K562 (cell line): ENCODE measurements at regions not wholly inside any gene's neighbourhood (a gene's known extent, or its start where the extent isn't known, plus 50 kb on each side); places are given as distances from the start of the nearest gene placed in this dataset.

Experiments
- HDAC6 ChIP-seq: IDR thresholded peaks from 2 replicates; pipeline ENCODE4 v1.6.1; 2012; ENCODE audit warnings: low read depth, mild to moderate bottlenecking, control low read depth, inconsistent platforms, low read length, moderate library complexity
- MAFK ChIP-seq: IDR thresholded peaks from 2 replicates; pipeline ENCODE4 v1.6.1; 2011; ENCODE audit warnings: low read length, improper control_type of control experiment
- MYBL2 ChIP-seq, 2 experiments: fragments of 450-650 bp in 1 of 2; sonication (generic) in 1 of 2; formaldehyde crosslinking in 1 of 2; IDR thresholded peaks; 2 replicates each; pipeline versions ENCODE4 v1.6.1 to v1.8.1; 2017 to 2022; ENCODE audit warnings: borderline replicate concordance in 1 of 2, inconsistent platforms in 1 of 2, low read depth in 1 of 2, mild to moderate bottlenecking in 1 of 2, missing genetic modification reagents in 1 of 2, moderate library complexity in 1 of 2
- OTX1 ChIP-seq: fragments of 450-650 bp; formaldehyde crosslinking; IDR thresholded peaks from 2 replicates; pipeline ENCODE4 v1.4.0; 2022; ENCODE audit warnings: mild to moderate bottlenecking
- SMC3 ChIP-seq: conservative IDR thresholded peaks from 2 replicates; pipeline ENCODE4 v1.6.1; 2011; ENCODE audit warnings: low read depth, low read length, improper control_type of control experiment; ENCODE audit not compliant: insufficient read depth
- ZFP36 ChIP-seq: fragments of 150-350 bp; IDR thresholded peaks from 2 replicates; pipeline ENCODE4 v1.6.1; 2018; ENCODE audit warnings: low read length, low read depth; ENCODE audit not compliant: partially characterized antibody
- TF ChIP-seq, protein P1 (sequence below): IDR thresholded peaks from 2 replicates; pipeline ENCODE4 v1.6.1; 2012; ENCODE audit warnings: low read depth, low read length, improper control_type of control experiment, borderline replicate concordance
- TF ChIP-seq, protein P2 (sequence below), 3 experiments: IDR thresholded peaks in 2 of 3; conservative IDR thresholded peaks in 1 of 3; 2 replicates each; pipeline ENCODE4 v1.5.1; 2011 to 2012; ENCODE audit warnings: low read length in 3 of 3, mild to moderate bottlenecking in 3 of 3, control low read depth in 2 of 3, improper control_type of control experiment in 1 of 3, inconsistent platforms in 1 of 3, low read depth in 1 of 3, mixed read lengths in 1 of 3, moderate library complexity in 1 of 3; ENCODE audit not compliant: insufficient read depth in 2 of 3

DNA sequence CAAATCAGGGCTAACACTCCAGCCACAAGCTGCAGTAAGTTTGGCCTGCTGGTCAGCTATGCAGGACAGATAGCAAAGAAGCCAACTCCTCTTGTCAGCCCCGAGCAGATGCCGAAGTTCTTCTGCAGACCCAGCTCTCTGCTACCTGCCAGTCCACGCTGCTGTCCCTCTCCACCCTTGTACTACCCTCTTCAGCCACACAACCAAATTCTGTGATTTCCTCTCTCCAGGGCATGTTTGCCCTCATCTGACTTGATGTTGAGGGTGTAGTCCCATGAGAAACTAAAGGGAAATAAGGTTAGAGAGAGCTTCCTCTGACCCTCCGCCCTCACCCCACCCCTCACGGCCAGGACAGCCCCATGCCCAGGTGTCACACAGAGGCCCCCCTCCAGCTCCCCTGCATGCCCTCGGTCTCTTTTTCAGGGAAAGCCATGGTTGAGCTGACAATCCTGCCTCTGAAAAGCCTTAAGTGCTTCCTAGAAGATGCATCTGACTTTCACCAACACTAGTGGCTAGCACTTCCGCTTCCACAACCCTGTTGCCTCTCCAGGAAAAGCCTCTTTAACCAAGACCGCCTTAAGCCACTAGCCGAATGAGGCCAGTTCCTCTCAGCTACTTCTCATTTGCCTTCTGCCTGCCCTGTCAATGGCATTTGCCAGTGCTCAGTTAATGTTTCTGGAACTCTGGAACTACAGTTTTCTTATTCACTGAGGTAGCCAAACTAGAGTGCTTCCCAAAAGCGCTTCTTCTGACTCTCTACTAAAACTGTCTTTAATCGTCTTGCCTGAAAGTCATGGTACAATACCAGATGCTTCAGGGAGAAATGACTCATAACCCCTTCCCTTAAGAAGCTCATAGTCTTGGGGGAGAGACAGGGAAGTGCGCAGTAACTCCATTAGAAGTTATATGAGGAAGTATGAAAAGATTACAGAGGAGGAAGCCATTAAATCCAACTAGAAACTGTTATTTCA lies 300.4 kb upstream of the STT3B start:
- TF ChIP-seq OTX1 (CRISPR knock-in tag) (no peak), MAFK (no peak), MYBL2 (IDR thresholded peaks at IDR 0.05; ENCODE audit: low read depth) (no peak), MYBL2 (CRISPR knock-in tag; IDR thresholded peaks at IDR 0.05; ENCODE audit: borderline replicate concordance) (no peak), ZFP36 (no peak), HDAC6 (no peak), SMC3 (no peak)
- TF ChIP-seq, protein P1, sequence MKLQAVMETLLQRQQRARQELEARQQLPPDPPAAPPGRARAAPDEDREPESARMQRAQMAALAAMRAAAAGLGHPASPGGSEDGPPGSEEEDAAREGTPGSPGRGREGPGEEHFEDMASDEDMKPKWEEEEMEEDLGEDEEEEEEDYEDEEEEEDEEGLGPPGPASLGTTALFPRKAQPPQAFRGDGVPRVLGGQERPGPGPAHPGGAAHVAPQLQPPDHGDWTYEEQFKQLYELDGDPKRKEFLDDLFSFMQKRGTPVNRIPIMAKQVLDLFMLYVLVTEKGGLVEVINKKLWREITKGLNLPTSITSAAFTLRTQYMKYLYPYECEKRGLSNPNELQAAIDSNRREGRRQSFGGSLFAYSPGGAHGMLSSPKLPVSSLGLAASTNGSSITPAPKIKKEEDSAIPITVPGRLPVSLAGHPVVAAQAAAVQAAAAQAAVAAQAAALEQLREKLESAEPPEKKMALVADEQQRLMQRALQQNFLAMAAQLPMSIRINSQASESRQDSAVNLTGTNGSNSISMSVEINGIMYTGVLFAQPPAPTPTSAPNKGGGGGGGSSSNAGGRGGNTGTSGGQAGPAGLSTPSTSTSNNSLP, result no peak
- TF ChIP-seq, protein P2, sequence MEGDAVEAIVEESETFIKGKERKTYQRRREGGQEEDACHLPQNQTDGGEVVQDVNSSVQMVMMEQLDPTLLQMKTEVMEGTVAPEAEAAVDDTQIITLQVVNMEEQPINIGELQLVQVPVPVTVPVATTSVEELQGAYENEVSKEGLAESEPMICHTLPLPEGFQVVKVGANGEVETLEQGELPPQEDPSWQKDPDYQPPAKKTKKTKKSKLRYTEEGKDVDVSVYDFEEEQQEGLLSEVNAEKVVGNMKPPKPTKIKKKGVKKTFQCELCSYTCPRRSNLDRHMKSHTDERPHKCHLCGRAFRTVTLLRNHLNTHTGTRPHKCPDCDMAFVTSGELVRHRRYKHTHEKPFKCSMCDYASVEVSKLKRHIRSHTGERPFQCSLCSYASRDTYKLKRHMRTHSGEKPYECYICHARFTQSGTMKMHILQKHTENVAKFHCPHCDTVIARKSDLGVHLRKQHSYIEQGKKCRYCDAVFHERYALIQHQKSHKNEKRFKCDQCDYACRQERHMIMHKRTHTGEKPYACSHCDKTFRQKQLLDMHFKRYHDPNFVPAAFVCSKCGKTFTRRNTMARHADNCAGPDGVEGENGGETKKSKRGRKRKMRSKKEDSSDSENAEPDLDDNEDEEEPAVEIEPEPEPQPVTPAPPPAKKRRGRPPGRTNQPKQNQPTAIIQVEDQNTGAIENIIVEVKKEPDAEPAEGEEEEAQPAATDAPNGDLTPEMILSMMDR (IDR thresholded peaks at IDR 0.05 in 2 of 3, conservative IDR thresholded peaks at IDR 0.05 in 1 of 3; ENCODE audit: insufficient read depth in 2 of 3, low read depth in 1 of 3, low read length in 3 of 3), result no peak
